ENCODE measurements at regions not wholly inside any gene's neighbourhood (a gene's known extent, or its start where the extent isn't known, plus 50 kb on each side); places are given as distances from the start of the nearest gene placed in this dataset.

DNA sequence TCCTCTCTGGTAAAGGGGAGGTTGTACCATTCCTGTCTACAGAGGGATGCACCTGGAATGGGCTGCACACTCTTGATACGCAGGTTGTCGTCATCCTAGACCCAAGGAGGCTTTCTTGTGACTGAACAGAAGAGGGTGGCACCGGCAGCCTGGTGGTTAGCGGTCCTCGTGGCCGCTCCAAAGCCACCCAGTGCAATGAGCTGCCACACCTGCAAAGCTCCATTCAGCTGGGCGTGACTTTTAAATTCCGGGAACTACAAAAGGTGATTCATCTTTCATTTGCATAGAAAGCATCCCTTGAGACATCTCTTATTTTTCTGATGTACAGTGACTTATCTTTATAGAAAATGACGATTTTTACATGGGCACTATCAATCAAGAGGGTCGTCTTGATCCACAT lies 286.1 kb upstream of the IRX1 start:
- Histone ChIP-seq H3K4me3 (IDR thresholded peaks at IDR 0.05; ENCODE audit: insufficient read depth, low read depth, low read length) (no peak overlapping the region), H3K4me1 (ENCODE audit: low read depth, poor library complexity, severe bottlenecking) (no peaks in the 10 kb centered on the region), H3K36me3 (ENCODE audit: insufficient read depth) (no peaks in the 10 kb centered on the region), H4K20me1 (ENCODE audit: insufficient read depth) (no peaks in the 10 kb centered on the region), H3K4me2 (no peak overlapping the region), H2AFZ (ENCODE audit: low read depth) (no peak overlapping the region), H3K9ac (no peak overlapping the region), H3K27me3 (ENCODE audit: insufficient read depth, low read depth) (no peaks in the 10 kb centered on the region), H3K27ac (no peak overlapping the region), H3K79me2 (ENCODE audit: insufficient read depth, low read depth) (no peaks in the 10 kb centered on the region)
- TF ChIP-seq, protein P1, sequence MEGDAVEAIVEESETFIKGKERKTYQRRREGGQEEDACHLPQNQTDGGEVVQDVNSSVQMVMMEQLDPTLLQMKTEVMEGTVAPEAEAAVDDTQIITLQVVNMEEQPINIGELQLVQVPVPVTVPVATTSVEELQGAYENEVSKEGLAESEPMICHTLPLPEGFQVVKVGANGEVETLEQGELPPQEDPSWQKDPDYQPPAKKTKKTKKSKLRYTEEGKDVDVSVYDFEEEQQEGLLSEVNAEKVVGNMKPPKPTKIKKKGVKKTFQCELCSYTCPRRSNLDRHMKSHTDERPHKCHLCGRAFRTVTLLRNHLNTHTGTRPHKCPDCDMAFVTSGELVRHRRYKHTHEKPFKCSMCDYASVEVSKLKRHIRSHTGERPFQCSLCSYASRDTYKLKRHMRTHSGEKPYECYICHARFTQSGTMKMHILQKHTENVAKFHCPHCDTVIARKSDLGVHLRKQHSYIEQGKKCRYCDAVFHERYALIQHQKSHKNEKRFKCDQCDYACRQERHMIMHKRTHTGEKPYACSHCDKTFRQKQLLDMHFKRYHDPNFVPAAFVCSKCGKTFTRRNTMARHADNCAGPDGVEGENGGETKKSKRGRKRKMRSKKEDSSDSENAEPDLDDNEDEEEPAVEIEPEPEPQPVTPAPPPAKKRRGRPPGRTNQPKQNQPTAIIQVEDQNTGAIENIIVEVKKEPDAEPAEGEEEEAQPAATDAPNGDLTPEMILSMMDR (conservative IDR thresholded peaks at IDR 0.05; ENCODE audit: low read depth, low read length): no peak

DNA sequence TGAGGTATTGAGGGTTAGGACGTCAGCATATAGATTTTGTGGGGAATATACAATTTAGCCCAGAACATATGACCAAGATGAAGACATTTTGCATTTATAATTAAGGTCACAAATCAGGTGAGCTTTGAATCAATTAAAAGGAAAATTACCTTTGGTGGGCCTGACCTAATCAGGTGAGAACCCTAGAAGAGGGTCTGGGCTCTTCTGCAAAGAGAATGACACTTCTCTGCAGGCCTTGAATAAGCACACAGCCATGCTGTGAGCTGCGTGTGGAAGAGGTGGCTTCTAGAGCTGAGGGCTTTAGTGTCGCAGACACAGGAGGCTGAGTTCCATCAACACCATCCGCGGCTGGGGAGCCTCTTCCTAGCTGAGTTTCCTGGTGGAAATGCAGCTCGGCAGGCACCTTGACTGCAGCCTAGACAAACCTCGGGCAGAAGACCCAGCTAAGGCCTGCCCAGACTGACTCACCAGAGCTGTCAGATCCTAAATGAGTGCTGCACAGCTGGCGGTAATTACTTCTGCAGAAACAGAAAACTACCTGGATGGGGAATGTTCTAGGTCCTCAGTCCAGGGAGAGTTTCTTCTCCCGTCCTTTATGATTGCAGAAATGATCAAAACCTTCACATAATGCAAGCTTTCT lies 287.5 kb upstream of the IRX1 start:
- no peak overlapping the region for H3K4me2 ChIP-seq
- no peak overlapping the region for H3K27ac ChIP-seq
- no peak overlapping the region for H3K4me3 ChIP-seq (IDR thresholded peaks at IDR 0.05; ENCODE audit: insufficient read depth, low read depth, low read length)
- TF ChIP-seq, protein P1 (conservative IDR thresholded peaks at IDR 0.05; ENCODE audit: low read depth, low read length): no peak
- H3K36me3 ChIP-seq (ENCODE audit: insufficient read depth): no peaks in the 10 kb centered on the region
- no peaks in the 10 kb centered on the region for H3K79me2 ChIP-seq (ENCODE audit: insufficient read depth, low read depth)
- H3K4me1 ChIP-seq (ENCODE audit: low read depth, poor library complexity, severe bottlenecking): no peaks in the 10 kb centered on the region
- no peak overlapping the region for H3K9ac ChIP-seq
- no peaks in the 10 kb centered on the region for H3K27me3 ChIP-seq (ENCODE audit: insufficient read depth, low read depth)
- no peak overlapping the region for H2AFZ ChIP-seq (ENCODE audit: low read depth)
- H4K20me1 ChIP-seq (ENCODE audit: insufficient read depth): no peaks in the 10 kb centered on the region

DNA sequence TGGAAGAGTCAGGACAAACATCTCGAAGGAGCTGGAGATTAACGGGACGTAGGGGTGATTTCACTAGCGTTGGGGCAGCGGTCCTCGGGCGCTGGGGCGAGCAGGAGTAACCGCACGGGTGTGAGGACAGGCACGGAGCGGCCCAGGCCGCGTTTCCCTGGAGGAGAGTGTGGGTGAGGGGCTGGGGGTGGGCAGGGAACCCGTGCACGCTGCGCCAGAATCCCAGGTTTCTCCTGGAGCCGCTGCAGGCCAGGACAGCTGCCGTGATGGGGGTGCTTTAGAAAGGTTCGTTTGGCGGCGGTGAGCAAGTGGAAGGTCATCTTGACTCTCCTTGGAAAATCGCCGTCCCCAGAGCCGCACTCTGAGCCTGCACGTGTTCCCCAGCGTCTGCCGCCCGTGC lies 290.2 kb upstream of the IRX1 start:
- H3K36me3 ChIP-seq (ENCODE audit: insufficient read depth): no peaks in the 10 kb centered on the region
- no peaks in the 10 kb centered on the region for H4K20me1 ChIP-seq (ENCODE audit: insufficient read depth)
- H2AFZ ChIP-seq (ENCODE audit: low read depth): no peak overlapping the region
- no peak overlapping the region for H3K4me2 ChIP-seq
- H3K27me3 ChIP-seq (ENCODE audit: insufficient read depth, low read depth): no peaks in the 10 kb centered on the region
- H3K4me3 ChIP-seq (IDR thresholded peaks at IDR 0.05; ENCODE audit: insufficient read depth, low read depth, low read length): no peak overlapping the region
- H3K4me1 ChIP-seq (ENCODE audit: low read depth, poor library complexity, severe bottlenecking): peaks cover 25% of the 10 kb centered on the region
- TF ChIP-seq, protein P1 (conservative IDR thresholded peaks at IDR 0.05; ENCODE audit: low read depth, low read length): no peak
- H3K9ac ChIP-seq: no peak overlapping the region
- H3K27ac ChIP-seq: no peak overlapping the region
- H3K79me2 ChIP-seq (ENCODE audit: insufficient read depth, low read depth): no peaks in the 10 kb centered on the region

DNA sequence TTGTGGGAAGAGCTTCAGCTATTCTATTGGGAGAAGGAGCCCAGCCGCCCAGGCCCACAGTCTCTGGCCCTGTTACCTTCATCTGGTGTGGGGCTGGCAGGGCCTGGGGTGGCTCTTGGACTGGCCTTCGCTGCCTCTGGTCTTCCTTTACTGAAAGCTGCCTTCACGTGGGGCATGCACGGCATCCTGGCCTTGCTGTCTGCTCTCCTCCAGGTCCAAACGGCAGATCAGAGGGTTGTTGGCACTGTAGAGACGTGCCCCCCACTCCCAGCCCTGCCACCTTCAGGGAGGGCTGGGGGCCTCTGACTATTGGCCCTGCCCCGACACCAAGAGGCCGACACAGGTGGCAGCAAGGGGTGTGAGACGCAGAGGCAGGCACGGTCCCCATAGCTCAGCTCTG lies 291.3 kb upstream of the IRX1 start:
- H4K20me1 ChIP-seq (ENCODE audit: insufficient read depth): no peaks in the 10 kb centered on the region
- H3K79me2 ChIP-seq (ENCODE audit: insufficient read depth, low read depth): no peaks in the 10 kb centered on the region
- H3K27ac ChIP-seq: no peak overlapping the region
- no peak overlapping the region for H2AFZ ChIP-seq (ENCODE audit: low read depth)
- H3K9ac ChIP-seq: no peak overlapping the region
- no peaks in the 10 kb centered on the region for H3K36me3 ChIP-seq (ENCODE audit: insufficient read depth)
- H3K27me3 ChIP-seq (ENCODE audit: insufficient read depth, low read depth): no peaks in the 10 kb centered on the region
- H3K4me3 ChIP-seq (IDR thresholded peaks at IDR 0.05; ENCODE audit: insufficient read depth, low read depth, low read length): no peak overlapping the region
- peaks cover 36% of the 10 kb centered on the region for H3K4me1 ChIP-seq (ENCODE audit: low read depth, poor library complexity, severe bottlenecking)
- H3K4me2 ChIP-seq: no peak overlapping the region
- TF ChIP-seq, protein P1 (conservative IDR thresholded peaks at IDR 0.05; ENCODE audit: low read depth, low read length): no peak

All from KMS-11 (cell line).